Renal cortex interstitium (tissue), 11 donors: ENCODE measurements at regions not wholly inside any gene's neighbourhood (a gene's known extent, or its start where the extent isn't known, plus 50 kb on each side); places are given as distances from the start of the nearest gene placed in this dataset.
"Not testable (repeated sequence)": the region's sequence is repeated elsewhere in the genome, so short reads cannot be mapped to it uniquely, and the experiment has no call there.

Experiments used
- DNase-seq, 11 donors: peaks; one replicate each; pipeline ENCODE4 v3.0.0-alpha.2; 2013; ENCODE audit warnings: low read depth in 9 of 11, low spot score in 4 of 11; ENCODE audit errors: extremely low read depth in 1 of 11

GRCh38 chr13:80824229-80824628 is 483.3 kb upstream of the SPRY2 start:
- DNase-seq: no peak

- no peak for DNase-seq
These were observed 482.5 kb upstream of the SPRY2 start for GRCh38 chr13:80823472-80823871.

GRCh38 chr13:80821466-80821865 is 480.5 kb upstream of the SPRY2 start:
- no peak for DNase-seq

GRCh38 chr13:80817979-80818378 is 477.1 kb upstream of the SPRY2 start:
- no peak for DNase-seq

GRCh38 chr13:80814541-80814940 is 473.6 kb upstream of the SPRY2 start:
- DNase-seq: no peak

GRCh38 chr13:80810294-80810693 is 469.4 kb upstream of the SPRY2 start:
- DNase-seq: not testable (repeated sequence)

- DNase-seq: no peak
These were observed 462.0 kb upstream of the SPRY2 start for GRCh38 chr13:80802946-80803345.

GRCh38 chr13:80798576-80799133 is 457.7 kb upstream of the SPRY2 start:
- DNase-seq: no peak

GRCh38 chr13:80787604-80788003 is 446.7 kb upstream of the SPRY2 start:
- DNase-seq: no peak

GRCh38 chr13:80783926-80784565 is 443.1 kb upstream of the SPRY2 start:
- DNase-seq: peak in 5 of 11 donors; percentile 16 to 65 (median 25)

GRCh38 chr13:80782441-80782840 is 441.5 kb upstream of the SPRY2 start:
- no peak for DNase-seq

- DNase-seq: no peak
These were observed 437.4 kb upstream of the SPRY2 start for GRCh38 chr13:80778297-80778696.

- DNase-seq: no peak
These were observed 416.8 kb upstream of the SPRY2 start for GRCh38 chr13:80757694-80758093.

GRCh38 chr13:80755910-80756309 is 415.0 kb upstream of the SPRY2 start:
- DNase-seq: no peak

GRCh38 chr13:80754441-80754840 is 413.5 kb upstream of the SPRY2 start:
- no peak for DNase-seq

- DNase-seq: no peak
These were observed 412.9 kb upstream of the SPRY2 start for GRCh38 chr13:80753866-80754265.

- DNase-seq: no peak
These were observed 410.9 kb upstream of the SPRY2 start for GRCh38 chr13:80751854-80752253.

GRCh38 chr13:80744147-80744914 is 403.4 kb upstream of the SPRY2 start:
- DNase-seq: no peak

- peak in 2 of 11 donors; percentile 12 to 15 for DNase-seq
These were observed 401.1 kb upstream of the SPRY2 start for GRCh38 chr13:80742033-80742432.

- no peak for DNase-seq
These were observed 399.1 kb upstream of the SPRY2 start for GRCh38 chr13:80740071-80740470.
